Neural crest cell (in vitro differentiated cells): ENCODE measurements at regions not wholly inside any gene's neighbourhood (a gene's known extent, or its start where the extent isn't known, plus 50 kb on each side); places are given as distances from the start of the nearest gene placed in this dataset.

Source experiments
- DNase-seq: peaks from one replicate; pipeline ENCODE4 v3.0.0; 2021; ENCODE audit warnings: low read depth, mixed read lengths, low spot score
- H3K27ac Mint-ChIP-seq: one replicate; pipeline ENCODE4 v1.8.0; 2021; ENCODE audit warnings: mild to moderate bottlenecking, mixed read lengths; ENCODE audit not compliant: unreplicated experiment
- H3K27me3 Mint-ChIP-seq: 2 replicates; pipeline ENCODE4 v1.8.0; 2021; ENCODE audit warnings: low read depth, mild to moderate bottlenecking, mixed read lengths
- H3K36me3 Mint-ChIP-seq: 2 replicates; pipeline ENCODE4 v1.8.0; 2021; ENCODE audit warnings: low read depth, mild to moderate bottlenecking, mixed read lengths
- H3K4me1 Mint-ChIP-seq: 2 replicates; pipeline ENCODE4 v1.8.0; 2021; ENCODE audit warnings: mixed read lengths
- H3K4me3 Mint-ChIP-seq: one replicate; pipeline ENCODE4 v1.8.0; 2021; ENCODE audit warnings: mild to moderate bottlenecking, mixed read lengths
- H3K9me3 Mint-ChIP-seq: 2 replicates; pipeline ENCODE4 v1.8.0; 2021; ENCODE audit warnings: mixed read lengths
- CTCF ChIP-seq: fragments of 200-600 bp; sonication (generic); conservative IDR thresholded peaks from 2 replicates; pipeline ENCODE4 v1.5.0; 2021; ENCODE audit warnings: antibody characterized with exemption, mild to moderate bottlenecking

- Mint-ChIP-seq H3K9me3 (no peaks in the 10 kb centered on the region), H3K4me3 (no peak overlapping the region), H3K27ac (no peak overlapping the region), H3K36me3 (no peaks in the 10 kb centered on the region), H3K4me1 (peaks cover 7% of the 10 kb centered on the region), H3K27me3 (peaks cover 10% of the 10 kb centered on the region)
- no peak for TF ChIP-seq CTCF
- DNase-seq, result no peak
Measured at GRCh38 chr11:134624166-134624920, 212.3 kb upstream of the B3GAT1 start.

- Mint-ChIP-seq H3K4me1 (peaks cover 12% of the 10 kb centered on the region), H3K36me3 (no peaks in the 10 kb centered on the region), H3K9me3 (no peaks in the 10 kb centered on the region), H3K4me3 (no peak overlapping the region), H3K27me3 (peaks cover 10% of the 10 kb centered on the region), H3K27ac (no peak overlapping the region)
- no peak for DNase-seq
- TF ChIP-seq CTCF, result no peak
Measured at GRCh38 chr11:134623711-134624110, 211.7 kb upstream of the B3GAT1 start.

GRCh38 chr11:134622458-134622857 is 210.4 kb upstream of the B3GAT1 start:
- no peak for DNase-seq
- H3K27ac Mint-ChIP-seq, result no peak overlapping the region
- no peaks in the 10 kb centered on the region for H3K36me3 Mint-ChIP-seq
- H3K4me3 Mint-ChIP-seq, result no peak overlapping the region
- H3K9me3 Mint-ChIP-seq, result no peaks in the 10 kb centered on the region
- H3K27me3 Mint-ChIP-seq, result peaks cover 6% of the 10 kb centered on the region
- TF ChIP-seq CTCF, result no peak
- peaks cover 6% of the 10 kb centered on the region for H3K4me1 Mint-ChIP-seq

- no peak for TF ChIP-seq CTCF
- peaks cover 6% of the 10 kb centered on the region for H3K4me1 Mint-ChIP-seq
- no peaks in the 10 kb centered on the region for H3K27me3 Mint-ChIP-seq
- H3K4me3 Mint-ChIP-seq, result no peak overlapping the region
- DNase-seq, result no peak
- H3K9me3 Mint-ChIP-seq, result no peaks in the 10 kb centered on the region
- no peaks in the 10 kb centered on the region for H3K36me3 Mint-ChIP-seq
- no peak overlapping the region for H3K27ac Mint-ChIP-seq
Measured at GRCh38 chr11:134617360-134617759, 205.3 kb upstream of the B3GAT1 start.

- TF ChIP-seq CTCF, result no peak
- Mint-ChIP-seq H3K4me1 (peaks cover 6% of the 10 kb centered on the region), H3K27me3 (no peaks in the 10 kb centered on the region)
Measured at GRCh38 chr11:134616038-134616437, 204.0 kb upstream of the B3GAT1 start.

More at GRCh38 chr11:134616038-134616437, 204.0 kb upstream of the B3GAT1 start:
- Mint-ChIP-seq H3K36me3 (no peaks in the 10 kb centered on the region), H3K27ac (no peak overlapping the region), H3K9me3 (no peaks in the 10 kb centered on the region), H3K4me3 (no peak overlapping the region)
- no peak for DNase-seq
